ENCODE measurements at regions not wholly inside any gene's neighbourhood (a gene's known extent, or its start where the extent isn't known, plus 50 kb on each side); places are given as distances from the start of the nearest gene placed in this dataset.

DNA sequence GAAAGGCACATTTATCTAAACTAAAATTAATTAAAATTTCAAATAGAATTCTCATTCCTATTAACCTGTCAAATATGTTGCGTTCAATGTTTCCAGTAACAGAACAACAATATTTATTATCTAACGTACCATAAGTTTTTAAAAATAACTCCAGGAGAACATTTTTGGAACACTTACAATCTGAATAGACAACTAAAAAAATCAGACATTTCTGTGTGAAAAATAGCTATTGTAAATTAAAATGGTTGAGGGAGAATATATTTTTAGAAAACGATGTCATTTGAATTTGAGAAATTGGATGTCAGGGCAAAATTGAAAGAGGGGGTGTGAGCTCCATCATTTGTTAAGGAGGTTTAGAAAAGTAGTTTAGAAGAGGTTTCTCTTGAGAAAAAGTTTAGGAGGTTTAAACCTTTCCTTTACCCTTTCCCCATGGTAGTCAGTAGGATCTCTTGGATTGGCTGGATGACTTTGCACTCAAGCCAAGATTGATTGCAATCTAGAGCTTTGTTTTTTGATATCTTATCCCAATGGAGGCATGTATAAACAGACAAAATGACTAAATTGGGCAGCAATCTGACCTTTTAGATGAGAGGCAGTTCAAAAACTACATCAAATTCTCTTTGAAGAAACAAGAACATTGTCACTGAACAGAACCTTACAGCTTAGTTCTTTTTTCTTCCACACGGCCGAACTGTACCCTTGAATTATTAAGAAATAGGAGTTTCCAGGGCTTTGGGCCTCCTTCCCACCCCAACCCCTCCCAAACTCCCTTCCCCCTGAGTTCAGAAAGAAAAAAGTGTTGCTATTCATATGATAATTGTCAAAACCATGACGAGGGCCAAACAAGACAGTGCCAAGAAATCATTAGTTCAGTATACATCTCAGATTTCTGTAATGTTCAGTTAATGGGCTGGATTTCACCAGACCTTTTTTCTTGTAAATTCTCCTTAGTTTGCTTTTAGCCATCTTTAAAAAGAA is 79.7 kb upstream of the CDIN1 start:
- DNase-seq = no peak

DNA sequence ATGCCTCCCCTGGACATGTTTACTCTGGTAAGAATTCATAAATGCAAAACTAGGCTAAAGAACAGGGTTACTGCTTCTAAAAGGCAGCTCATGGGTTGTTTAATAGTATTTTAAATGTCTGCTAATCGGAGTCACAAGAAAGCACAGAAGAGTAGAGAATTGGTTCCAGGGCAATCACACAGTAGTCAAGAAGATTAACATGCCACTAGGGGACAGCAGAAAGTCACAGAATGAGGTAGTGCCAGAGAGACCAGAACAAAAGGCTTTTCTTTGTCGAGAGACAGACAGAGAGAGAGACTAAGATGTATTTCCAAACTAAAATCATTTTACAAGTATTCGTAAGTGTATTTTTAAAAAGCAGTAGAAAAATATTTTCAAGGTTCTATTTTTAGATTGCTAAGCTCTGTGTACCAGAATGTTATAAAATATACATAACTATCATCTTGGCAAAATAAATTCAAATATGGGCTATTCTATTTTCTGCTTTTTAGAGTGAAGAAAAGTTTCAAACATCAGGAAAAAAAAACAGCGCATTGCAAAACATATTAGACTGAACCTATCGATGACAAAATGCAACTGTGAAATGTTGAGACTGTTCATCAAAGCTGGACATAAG is 78.3 kb upstream of the CDIN1 start:
- peak; percentile 89 to 92 for DNase-seq

DNA sequence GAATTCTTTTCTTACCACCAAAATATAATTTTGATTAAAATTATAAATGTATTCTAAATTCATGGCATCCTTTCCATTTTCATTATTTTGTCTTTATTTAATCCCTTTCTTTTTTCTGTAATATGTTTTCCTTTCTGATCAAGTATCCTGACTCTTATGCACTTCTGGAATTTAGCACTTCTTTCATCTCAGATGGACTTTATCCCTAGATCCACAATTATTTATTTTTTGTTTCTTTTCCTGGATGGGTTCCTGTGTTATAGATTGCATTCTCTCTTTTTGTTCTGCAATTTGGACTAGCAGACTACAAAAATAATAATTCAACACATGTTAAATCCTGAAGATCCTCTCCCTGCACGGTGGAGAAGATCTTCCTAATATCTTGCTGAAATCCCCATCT is 76.9 kb upstream of the CDIN1 start:
- DNase-seq = no peak

DNA sequence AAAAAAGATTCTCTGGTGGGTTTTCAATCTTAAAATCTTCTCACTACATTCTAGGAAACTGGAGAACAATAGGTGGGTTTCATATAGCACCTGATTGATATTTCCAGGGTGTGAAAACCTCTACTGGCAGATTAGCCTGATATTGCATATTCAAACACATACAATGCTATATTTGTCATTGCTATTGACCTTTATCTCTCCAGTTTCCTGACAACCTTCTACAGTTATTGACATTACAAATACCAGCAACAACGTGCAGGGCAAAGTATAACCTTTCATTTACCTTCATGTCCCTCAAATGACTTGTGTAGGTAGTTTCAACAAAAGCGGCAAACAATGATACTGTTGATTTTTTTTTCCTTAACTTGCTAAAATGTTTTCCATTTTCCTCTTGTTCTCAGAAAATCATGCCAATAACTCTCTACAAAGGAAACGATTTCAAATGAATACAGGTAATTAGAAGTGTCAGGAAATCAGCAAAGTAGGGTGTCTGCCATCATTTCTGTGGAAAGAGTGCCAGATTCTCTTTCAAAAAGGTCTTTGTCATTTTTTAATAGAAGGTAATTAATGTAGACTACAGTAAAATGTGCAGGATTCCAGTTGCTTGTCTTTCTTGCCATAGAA is 72.6 kb upstream of the CDIN1 start:
- DNase-seq = peak; percentile 20 to 49

DNA sequence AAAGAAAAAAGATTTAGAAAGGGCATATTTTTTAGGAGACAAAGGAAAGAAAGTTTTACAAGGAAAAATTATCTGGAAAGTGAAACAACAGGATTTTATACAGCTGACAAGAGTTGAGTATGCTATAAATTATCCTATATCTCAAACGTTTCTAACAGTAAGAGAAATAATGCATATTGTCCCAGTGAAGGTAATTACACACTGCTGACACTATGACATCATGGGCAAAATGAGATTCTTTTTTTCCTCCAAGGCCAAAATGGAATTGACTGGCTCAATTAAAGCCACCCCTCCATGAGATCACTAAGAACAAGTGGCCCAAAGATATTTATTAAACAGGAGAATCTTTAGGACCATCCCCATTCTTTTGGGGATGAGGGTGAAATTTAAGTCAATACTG is 72.0 kb upstream of the CDIN1 start:
- no peak for DNase-seq

DNA sequence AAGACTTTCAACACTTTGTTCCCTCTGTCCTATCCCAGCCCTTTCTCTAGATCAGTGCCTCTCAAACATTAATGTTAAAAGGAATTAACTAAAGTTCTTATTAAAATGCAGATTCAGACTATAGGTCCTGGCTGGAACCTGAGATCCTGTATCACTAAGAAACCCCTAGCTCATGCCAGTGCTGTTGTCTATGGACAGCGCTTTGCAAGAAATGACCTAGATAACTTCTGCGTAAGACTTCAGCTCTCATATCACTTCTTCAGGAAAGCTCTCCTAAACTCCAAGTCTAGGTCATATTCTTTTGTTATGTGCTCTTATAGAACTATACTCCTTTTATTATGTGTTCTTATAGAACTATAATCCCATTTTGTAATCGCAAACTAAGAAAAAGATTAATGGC is 67.8 kb upstream of the CDIN1 start:
- DNase-seq = no peak

DNA sequence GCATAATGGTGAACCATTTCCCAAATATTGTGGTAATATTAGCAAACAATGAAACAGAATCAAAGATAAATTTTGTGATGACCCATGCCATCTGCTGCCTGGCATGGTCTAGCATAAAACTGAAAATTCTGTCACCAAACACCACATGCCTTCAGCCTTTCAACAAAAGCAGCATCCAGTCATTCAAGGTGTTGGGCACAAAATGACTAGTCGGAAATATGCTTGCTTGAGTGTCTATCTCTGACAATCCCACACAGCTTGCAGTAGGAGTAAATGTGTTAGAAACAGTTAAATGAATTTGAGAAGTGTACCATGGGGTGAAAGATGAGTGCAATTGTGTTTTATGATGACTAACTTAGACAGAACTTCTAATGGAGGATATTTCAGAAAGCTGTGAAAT is 61.7 kb upstream of the CDIN1 start:
- no peak for DNase-seq

DNA sequence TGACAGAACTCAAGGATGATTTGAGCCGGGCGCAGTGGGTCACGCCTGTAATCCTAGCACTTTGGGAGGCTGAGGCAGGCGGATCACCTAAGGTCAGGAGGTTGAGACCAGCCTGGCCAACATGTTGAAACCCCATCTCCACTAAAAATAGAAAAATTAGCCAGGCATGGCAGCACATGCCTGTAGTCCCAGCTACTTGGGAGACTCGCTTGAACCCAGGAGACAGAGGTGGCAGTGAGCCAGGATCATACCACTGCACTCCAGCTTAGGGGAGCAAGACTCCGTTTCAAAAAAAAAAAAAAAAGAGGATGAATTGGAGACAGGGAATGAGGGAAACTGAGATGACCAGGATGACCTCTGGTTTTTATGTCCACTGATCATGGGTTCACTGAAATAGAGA is 60.4 kb upstream of the CDIN1 start:
- no peak for DNase-seq

DNA sequence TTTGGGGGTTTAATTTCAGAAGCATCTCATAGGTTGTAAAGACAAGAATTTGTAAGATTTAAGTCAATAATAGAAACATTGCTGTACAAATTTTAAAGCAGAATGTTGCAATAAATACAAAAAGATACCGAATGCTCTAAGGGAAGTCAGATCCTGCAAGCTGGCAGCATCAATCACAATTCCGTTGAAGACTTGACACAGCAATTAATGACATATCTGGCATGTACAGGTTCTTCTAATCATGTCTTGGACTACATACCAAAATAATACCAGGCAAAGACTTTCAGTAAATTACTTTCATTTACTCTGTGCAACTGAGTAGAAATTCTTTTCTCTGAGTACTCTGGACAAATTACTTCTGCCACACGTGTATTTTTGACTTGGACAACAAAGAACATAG is 54.0 kb upstream of the CDIN1 start:
- DNase-seq = no peak

DNA sequence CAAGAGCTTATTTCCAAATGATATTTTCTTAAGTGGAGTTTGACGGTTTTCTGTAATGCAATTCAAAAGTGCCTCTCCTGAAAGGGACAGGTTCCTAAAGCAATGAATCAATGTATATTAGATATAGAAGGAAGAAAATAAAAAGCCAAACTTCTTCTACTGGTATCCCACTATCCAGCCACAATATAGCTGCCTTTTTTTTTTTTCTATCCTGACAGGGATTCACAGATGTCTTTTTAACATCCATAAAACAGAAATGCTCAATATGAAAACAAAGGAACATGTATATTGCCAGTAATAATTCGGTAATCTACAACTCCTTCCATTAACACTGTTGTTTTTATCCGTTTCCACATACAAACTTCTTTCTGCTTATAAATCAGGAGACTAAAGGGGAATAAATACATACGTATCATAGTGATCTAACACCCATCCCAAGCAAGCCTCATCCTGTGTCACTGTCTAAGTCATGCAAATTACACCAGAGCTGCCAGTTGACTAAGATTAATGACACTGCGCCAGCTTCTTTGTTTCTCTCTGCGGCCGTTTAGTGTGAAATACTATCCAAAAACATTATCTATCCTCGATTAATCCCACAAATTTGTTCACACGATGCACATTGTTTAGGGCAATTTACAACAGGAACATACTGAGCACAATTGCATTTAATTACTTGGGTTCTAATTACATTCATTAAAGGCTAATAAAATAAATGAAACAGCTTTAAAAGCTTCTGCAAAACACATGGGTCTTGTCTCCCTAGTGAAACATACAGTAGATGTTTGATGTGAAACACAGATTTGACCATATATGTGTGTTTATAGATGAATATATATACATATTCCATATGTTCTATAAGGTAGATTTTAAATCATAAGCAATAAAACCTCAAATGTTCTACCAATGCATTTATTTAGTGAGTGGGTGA is 51.9 kb upstream of the CDIN1 start:
- peak; percentile 93 to 94 for DNase-seq

DNA sequence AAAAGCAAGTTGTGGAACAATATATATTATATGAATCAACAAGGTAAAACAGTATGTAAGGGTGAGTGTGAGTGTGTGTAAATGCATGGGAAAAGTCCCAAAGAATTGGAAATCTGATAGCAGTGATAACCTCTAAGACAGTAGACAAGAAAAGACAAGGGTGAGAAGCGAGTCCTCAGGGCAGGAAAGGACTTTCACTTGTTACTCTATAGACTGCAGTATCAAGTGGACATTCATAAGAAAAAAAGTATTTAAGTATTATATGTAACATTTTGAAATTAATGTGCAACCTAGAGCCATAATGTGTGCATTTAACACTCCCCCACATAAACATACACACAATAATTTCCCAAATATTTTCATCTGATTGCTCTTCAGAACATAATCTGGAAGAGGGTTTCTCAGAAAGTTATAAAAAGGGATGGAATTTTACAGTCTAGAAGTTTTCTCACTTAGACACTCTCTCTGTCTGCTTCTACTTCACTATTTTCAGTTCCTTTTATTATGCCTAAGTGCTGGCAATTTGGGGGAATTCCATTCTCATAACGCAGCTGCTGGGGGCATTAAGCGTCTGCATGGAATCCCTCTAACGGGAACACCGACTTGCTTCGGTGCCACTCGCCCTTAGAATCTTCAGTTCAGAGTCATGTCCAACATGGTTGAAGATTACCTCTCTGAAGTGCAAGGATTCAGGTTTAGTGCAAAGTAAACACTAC is 50.0 kb upstream of the CDIN1 start:
- DNase-seq = no peak
